ENCODE measurements at regions not wholly inside any gene's neighbourhood (a gene's known extent, or its start where the extent isn't known, plus 50 kb on each side); places are given as distances from the start of the nearest gene placed in this dataset.

DNA sequence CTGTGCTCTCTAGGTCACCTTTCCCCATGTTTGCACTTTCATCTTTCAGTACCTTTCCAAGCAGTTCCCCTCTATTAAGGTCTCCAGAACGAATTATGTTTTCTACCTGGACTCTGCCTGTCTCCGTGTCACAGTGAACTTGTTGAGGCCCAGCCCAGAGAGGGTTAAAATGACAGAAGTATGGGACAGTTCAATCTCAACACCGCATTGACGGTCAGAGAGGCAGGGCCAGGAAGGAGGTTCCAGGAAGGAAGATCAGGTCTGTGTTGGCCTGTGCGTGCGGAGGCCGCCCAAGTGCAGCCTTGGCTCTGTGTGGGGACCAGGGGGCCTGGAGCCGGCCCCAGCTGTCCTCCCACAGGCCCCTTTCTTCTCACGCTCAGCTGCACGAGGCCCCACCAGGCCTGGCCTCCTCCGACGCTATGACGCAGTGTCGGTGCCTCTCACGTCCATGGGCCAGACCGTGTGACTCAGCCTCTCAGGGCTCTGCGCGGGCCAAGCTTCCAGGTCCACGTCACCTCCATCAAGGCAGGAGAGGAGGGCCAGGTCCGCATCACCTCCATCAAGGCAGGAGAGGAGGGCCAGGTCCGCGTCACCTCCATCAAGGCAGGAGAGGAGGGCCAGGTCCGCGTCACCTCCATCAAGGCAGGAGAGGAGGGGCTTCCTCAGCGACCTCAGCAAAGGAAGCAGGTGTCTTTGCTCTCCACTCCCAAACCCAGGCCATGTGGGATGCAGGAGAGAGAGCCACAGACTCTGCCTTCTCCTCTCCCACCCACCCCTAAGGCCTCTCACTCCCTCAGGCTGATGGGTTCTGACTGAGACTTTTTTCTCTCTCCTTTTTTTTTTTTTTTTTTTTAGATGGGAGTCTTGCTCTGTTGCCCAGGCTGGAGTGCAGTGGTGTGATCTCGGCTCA lies 83.1 kb downstream of the CPN2 start:
- DNase-seq = no peak

GRCh38 chr3:194268654-194269512 lies 82.2 kb downstream of the CPN2 start:
- DNase-seq = peak; percentile 19

- DNase-seq = peak; percentile 13
Measured at GRCh38 chr3:194269610-194270145, 81.5 kb downstream of the CPN2 start.

DNA sequence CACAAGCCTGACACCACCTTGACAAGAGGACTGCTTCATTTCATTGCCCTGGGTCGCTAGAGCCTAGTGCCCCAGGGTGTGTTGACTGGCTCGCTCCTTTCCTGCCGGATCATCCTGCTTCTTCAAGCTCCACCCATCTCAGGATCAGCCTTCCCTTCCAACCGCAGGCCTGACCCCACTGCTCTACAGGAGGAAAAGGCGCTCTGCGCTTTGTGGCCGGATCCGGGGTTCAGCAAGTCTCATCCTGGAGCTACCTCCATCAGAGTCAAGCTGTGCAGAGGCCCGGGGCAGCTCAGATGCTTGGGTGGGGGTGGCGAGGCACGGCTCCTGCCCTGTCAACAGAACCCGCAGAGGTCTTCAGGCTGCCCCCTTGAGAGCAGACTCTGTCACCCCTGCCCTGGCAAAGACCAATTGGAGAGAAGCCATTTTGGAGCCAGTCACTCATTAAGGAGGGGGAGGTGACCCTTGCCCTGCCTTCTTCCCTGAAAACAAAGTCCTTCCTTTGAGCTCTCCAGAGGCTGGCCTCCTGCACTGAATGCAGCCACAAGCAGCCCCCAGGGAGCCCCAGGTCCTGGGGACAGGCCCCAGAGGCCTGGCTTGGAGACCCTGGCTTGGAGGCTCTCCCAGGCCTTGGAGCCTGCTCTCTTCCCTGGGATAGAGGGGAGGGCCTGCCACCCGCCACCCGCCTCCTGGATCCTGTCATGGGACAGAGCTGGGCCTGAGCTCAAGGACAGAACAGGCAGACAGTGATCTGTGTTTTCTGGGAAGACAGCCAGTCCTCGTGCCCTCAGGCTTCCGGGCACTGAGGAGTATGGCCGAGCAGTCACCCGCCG lies 80.3 kb downstream of the CPN2 start:
- DNase-seq = no peak

DNA sequence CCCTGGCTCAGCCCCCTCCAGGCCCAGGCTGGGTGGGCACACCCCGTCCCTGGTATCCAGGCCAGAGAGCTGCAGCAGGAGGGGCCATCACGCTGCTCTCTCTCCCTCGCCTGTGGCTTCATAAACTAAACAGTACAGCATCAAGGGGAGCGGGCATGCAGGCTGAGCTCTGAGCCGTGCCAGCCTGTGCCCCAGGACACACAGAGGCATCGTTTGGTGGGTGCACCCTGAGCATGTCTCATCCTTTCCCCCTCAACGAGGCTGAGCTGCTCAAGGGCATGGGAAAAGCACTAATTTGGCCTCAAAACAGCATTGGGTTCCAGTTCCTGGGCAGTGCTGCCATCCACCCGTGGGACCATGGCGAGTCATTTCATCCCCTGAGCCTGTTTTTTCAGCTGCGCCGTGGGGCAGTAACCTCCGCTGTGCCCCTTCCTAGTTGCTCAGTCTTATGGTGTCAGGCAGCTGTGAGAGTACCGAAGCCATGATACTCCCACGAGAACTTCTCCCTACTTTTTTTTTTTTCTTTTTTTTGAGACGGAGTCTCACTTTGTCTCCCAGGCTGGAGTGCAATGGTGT lies 79.6 kb downstream of the CPN2 start:
- DNase-seq = no peak

GRCh38 chr3:194272221-194272620 lies 78.9 kb downstream of the CPN2 start:
- no peak for DNase-seq

- DNase-seq = no peak
Measured at GRCh38 chr3:194272861-194273742, 78.0 kb downstream of the CPN2 start.

DNA sequence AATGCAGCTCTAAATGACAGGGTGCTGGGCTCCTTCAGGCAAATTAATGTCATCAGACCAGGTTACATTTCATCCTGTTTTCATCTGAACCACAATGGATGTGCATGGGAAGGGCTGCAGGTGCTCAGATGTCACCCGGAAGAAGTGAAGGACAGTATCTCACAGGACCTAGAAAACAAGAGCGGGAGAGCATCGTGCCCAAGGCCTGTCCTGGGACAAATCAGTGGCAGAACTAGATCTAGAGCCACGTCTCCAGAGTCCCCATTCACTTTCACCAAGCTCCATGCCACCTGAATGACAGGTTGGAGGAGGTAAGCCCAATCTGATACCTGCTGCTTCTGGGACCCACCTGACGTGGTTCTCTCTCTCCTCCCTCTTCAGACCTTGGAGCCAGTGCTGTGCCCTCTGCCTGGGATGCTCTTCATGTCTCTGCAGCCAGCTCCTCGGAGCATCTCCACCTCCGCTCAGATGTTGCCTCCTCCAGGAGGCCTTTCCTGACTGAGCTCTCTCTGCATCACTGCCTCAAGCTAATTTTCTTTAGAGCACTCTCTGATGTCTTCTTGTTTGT lies 77.3 kb downstream of the CPN2 start:
- no peak for DNase-seq

GRCh38 chr3:194274424-194275085 lies 76.6 kb downstream of the CPN2 start:
- DNase-seq = no peak

DNA sequence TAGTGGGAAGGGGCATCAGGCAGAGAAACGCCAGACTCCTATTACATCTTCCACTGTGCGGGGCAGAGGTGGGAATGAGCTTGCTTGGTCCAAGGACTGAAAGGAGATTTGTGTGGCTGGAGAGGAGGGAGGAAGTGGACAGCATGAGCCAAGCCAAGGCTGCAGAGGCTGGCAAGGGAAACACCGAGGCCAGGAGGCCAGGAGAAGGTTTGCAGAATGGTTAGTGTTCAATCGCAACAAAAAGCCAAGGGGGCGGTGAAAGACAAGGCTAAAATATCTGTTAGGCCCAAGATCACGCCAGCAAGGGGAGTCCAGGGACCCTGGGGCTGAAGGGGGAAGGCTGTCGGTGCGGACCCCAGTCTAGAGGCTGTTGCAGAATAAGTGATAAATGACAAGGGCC lies 75.8 kb downstream of the CPN2 start:
- DNase-seq = no peak

DNA sequence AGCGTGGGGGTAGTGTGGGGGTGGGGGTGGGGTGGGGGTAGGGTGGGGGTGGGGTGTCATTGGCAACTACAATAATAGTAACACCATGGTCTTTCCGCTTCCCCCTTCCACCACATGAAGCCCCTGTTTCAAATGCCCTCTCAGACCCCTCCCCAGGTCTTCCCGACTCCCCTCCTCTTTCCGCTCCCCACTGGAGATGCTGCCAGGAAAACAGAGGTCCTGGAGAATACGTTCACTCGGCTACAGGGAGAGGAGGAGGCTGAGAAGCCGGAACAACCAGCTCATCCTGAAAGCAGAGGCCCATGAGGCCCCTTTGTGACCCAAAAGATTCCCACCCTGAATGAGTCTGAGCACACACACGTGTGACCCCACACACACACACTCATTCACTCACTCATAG lies 75.4 kb downstream of the CPN2 start:
- DNase-seq = no peak

DNA sequence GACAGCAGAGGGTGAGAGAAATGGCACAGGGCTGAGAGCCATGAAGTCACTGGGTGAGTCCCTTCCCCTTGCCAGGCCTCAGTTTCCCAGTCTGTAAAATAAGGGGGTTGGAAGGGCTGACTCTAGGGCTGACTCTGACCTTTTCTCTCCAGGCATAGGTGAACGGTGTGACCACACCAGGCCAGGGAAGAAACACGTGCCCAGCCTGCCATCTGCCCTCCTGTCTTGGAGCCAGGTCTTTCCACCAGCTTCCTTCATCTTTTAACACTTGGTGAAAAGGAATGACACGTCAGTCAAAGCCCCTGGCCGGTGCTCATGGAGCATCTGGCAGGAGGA lies 74.4 kb downstream of the CPN2 start:
- DNase-seq = no peak

- DNase-seq = no peak
Measured at GRCh38 chr3:194277104-194277785, 73.9 kb downstream of the CPN2 start.

GRCh38 chr3:194277786-194278130 lies 73.4 kb downstream of the CPN2 start:
- no peak for DNase-seq

DNA sequence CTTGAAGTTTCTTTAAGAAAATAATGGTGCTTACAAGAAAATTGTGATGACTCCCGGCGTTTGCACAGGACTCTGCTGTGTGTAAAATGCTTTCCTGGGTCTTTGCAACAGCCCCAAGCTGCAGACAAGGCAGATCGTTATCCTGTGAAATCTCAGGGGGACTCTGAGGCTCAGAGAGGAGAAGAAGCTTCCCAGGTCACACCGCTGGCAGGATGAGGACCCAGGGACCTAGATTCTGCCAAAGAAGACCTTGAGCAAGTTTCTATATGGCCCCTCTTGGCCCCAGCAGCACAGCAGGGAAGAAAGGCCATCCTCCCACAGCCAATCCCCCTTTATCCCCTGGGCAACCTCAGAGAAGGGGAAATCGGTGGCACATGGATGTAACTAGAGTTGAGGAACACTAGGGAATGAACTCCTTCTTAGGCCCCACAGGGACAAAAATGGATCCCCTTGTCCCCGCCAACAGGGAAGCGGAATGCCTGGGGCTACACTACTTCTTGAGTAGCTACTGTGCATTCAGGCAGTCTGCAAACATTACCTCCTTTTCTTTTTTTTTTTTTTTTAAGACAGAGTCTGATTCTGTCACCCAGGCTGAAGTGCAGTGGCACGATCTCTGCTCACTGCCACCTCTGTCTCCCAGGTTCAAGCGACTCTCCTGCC lies 72.8 kb downstream of the CPN2 start:
- no peak for DNase-seq

DNA sequence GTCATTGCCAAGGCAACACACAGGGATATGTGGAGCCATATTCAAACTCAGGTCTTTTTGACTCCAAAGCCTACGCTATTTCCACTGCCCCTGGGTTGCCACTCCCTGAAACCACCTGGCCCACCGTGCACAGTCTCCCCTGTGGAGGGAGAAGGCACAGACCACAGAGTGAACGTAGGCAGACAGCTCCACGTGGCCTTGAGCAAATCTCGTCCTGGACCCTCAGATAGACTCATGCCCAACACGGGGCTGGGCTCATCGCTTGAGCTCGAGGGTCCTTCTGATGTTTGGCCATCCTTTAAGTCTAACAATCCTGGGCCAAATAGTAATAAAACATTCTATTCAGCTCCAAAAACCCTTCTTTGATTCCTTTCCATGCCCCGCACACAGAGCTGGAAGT lies 72.0 kb downstream of the CPN2 start:
- no peak for DNase-seq

GRCh38 chr3:194279701-194280360 lies 71.3 kb downstream of the CPN2 start:
- no peak for DNase-seq

DNA sequence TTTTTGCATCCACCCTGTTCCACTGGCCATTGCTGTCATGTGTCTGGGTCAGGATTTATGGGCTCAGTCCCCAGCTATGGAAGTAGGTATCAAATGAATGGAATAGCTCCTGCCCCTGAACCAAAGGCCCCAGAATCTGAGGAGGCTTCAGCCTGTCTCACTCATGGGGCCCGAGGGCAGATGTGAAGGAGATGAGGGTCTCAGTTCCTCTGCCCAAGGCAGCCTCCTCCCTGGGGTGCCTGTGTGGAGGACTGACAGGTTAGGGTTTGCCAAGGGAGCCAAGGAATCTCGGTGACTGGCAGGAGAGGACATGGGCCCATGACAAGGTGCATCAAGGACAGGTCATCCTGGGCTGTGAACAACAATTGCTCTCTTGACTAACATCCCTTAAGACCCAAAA lies 70.4 kb downstream of the CPN2 start:
- no peak for DNase-seq

GRCh38 chr3:194281306-194281705 lies 69.8 kb downstream of the CPN2 start:
- DNase-seq = no peak

All from activated CD4-positive, CD25-positive, alpha-beta regulatory T cell treated with anti-CD3 and anti-CD28 coated beads, Interleukin-2, amount 50 U/mL, for 72 hours (primary cell).